Upper lobe of left lung (tissue), 4 donors: ENCODE measurements at regions not wholly inside any gene's neighbourhood (a gene's known extent, or its start where the extent isn't known, plus 50 kb on each side); places are given as distances from the start of the nearest gene placed in this dataset.

ENCODE experiments used
- CTCF ChIP-seq, 6 experiments: fragments of 450-650 bp in 4 of 6; fragments of 200-600 bp in 2 of 6; sonication (generic) in 2 of 6; IDR thresholded peaks; one replicate each; pipeline ENCODE4 v1.5.1; 2016 to 2019; ENCODE audit warnings: antibody characterized with exemption in 6 of 6
- EP300 ChIP-seq, 4 donors: sonication (generic); formaldehyde crosslinking; IDR thresholded peaks; one replicate each; pipeline ENCODE4 v1.5.1; 2017; ENCODE audit warnings: antibody characterized with exemption in 4 of 4, control low read depth in 2 of 4
- POLR2A ChIP-seq, 4 donors: fragments of 450-650 bp; IDR thresholded peaks; one replicate each; pipeline ENCODE4 v1.5.1; 2016 to 2017; ENCODE audit warnings: antibody characterized with exemption in 4 of 4, mild to moderate bottlenecking in 2 of 4

- TF ChIP-seq CTCF (IDR thresholded peaks at IDR 0.05) = no peak
- TF ChIP-seq EP300 (IDR thresholded peaks at IDR 0.05) = no peak
- TF ChIP-seq POLR2A (IDR thresholded peaks at IDR 0.05) = no peak
These were observed 149.1 kb downstream of the SLITRK5 start for GRCh38 chr13:87820241-87820640.
